ENCODE measurements at regions not wholly inside any gene's neighbourhood (a gene's known extent, or its start where the extent isn't known, plus 50 kb on each side); places are given as distances from the start of the nearest gene placed in this dataset.

DNA sequence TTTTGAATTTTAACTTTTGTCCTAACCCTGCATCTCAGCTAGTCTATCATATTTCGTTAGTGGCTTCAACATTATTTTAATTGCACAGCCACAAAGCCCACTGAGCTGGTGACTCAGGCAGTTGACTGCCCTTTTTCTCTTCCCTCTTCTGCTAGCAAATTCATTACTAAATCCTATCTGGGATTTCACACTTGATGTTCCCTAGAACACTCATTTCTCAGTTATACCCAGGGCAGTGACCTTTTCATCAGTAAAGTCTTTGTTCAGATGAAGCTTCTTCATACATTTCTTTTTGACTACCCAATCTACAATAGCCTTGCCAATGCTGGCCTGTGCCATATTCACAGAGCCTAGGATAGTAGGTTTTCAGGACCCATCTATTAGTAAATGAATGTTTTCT, 107.0 kb downstream of the ATXN7L3B start:
- Histone ChIP-seq H3K27ac (no peak overlapping the region), H3K36me3 (ENCODE audit: low read depth, missing control alignments) (no peaks in the 10 kb centered on the region), H3K9me3 (no peaks in the 10 kb centered on the region), H3K4me3 (no peak overlapping the region), H3K27me3 (no peaks in the 10 kb centered on the region), H3K4me1 (no peaks in the 10 kb centered on the region)
- no peak for TF ChIP-seq POLR2A (IDR thresholded peaks at IDR 0.05)
- TF ChIP-seq, protein P1, sequence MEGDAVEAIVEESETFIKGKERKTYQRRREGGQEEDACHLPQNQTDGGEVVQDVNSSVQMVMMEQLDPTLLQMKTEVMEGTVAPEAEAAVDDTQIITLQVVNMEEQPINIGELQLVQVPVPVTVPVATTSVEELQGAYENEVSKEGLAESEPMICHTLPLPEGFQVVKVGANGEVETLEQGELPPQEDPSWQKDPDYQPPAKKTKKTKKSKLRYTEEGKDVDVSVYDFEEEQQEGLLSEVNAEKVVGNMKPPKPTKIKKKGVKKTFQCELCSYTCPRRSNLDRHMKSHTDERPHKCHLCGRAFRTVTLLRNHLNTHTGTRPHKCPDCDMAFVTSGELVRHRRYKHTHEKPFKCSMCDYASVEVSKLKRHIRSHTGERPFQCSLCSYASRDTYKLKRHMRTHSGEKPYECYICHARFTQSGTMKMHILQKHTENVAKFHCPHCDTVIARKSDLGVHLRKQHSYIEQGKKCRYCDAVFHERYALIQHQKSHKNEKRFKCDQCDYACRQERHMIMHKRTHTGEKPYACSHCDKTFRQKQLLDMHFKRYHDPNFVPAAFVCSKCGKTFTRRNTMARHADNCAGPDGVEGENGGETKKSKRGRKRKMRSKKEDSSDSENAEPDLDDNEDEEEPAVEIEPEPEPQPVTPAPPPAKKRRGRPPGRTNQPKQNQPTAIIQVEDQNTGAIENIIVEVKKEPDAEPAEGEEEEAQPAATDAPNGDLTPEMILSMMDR (IDR thresholded peaks at IDR 0.05): no peak
- WGBS, 2 donors: 80 to 97% methylated on average over 1 of the region's 1 CpG
- no peak for DNase-seq
- intact Hi-C loops (cut with DNase I; ENCODE audit: low total_unique reads): no loop called here

DNA sequence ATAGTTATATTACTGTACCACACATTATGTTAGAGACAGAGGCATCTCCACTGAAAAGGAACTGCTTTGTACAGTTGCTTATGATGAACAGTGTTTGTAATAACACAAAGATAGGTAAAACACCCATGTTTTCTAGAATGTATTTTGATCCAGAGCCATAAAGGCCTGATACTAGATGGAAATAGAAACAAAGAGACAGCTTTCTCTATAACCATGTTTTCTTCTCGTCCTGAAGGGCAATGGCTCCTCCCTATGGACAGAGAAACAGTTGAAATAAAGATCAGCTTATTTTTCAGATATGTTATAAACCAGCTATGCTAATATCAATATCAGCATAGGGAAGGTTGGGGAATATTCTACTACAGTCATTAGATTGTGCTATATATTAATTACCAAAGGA, 109.2 kb downstream of the ATXN7L3B start:
- 18 to 23% methylated on average over 1 of the region's 1 CpG for WGBS, 2 donors
- Histone ChIP-seq H3K4me1 (no peaks in the 10 kb centered on the region), H3K27me3 (no peaks in the 10 kb centered on the region), H3K27ac (no peak overlapping the region), H3K9me3 (no peaks in the 10 kb centered on the region), H3K36me3 (ENCODE audit: low read depth, missing control alignments) (no peaks in the 10 kb centered on the region), H3K4me3 (no peak overlapping the region)
- TF ChIP-seq POLR2A (IDR thresholded peaks at IDR 0.05): no peak
- TF ChIP-seq, protein P1 (IDR thresholded peaks at IDR 0.05): no peak
- intact Hi-C loops (cut with DNase I; ENCODE audit: low total_unique reads): no loop called here
- no peak for DNase-seq

DNA sequence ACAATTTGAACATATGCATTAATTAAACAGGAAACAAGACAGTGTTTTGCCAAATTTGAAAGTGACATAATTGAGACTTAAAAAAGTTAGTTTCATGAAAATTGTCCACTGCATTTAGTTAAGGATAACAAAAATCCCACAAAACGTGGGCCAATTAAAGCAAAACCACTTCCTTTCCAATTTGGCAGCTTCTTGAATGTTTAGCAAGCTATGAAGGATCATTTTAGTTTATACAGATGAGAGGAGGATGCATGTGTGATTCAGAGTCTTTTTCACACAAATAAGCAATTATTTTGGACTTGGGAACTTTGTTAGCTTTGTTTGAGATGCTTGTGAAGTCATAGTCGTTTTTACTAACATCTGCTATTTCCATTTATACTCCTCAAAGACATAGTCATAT, 109.6 kb downstream of the ATXN7L3B start:
- no peak for DNase-seq
- H3K4me1 ChIP-seq: no peaks in the 10 kb centered on the region
- intact Hi-C loops (cut with DNase I; ENCODE audit: low total_unique reads): no loop called here
- H3K27ac ChIP-seq: no peak overlapping the region
- TF ChIP-seq POLR2A (IDR thresholded peaks at IDR 0.05): no peak
- TF ChIP-seq, protein P1 (IDR thresholded peaks at IDR 0.05): no peak
- 36% methylated on average over 2 of the region's 2 CpGs for WGBS, 2 donors
- no peaks in the 10 kb centered on the region for H3K27me3 ChIP-seq
- no peak overlapping the region for H3K4me3 ChIP-seq
- H3K36me3 ChIP-seq (ENCODE audit: low read depth, missing control alignments): no peaks in the 10 kb centered on the region
- no peaks in the 10 kb centered on the region for H3K9me3 ChIP-seq

DNA sequence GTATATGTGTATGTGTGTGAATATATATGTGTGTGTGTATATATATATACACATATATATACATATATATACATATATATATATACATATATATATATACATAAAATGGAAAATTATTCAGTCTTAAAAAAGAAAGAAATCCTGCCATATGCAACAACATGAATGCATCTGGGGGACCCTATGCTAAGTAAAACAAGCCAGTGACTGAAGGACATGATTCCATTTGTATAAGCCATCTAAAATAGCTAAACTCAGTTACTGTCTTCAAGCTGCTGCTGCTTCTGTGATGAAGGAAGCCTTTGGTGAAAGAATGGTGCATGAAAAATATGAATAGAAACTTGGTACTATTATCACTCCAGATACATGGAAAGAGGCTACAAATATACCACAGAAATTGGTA, 118.6 kb downstream of the ATXN7L3B start:
- no peak for DNase-seq
- no peaks in the 10 kb centered on the region for H3K4me1 ChIP-seq
- no peak for TF ChIP-seq POLR2A (IDR thresholded peaks at IDR 0.05)
- TF ChIP-seq, protein P1 (IDR thresholded peaks at IDR 0.05): no peak
- no peaks in the 10 kb centered on the region for H3K27me3 ChIP-seq
- intact Hi-C loops (cut with DNase I; ENCODE audit: low total_unique reads): no loop called here
- no peaks in the 10 kb centered on the region for H3K9me3 ChIP-seq
- no peak overlapping the region for H3K4me3 ChIP-seq
- H3K27ac ChIP-seq: no peak overlapping the region
- H3K36me3 ChIP-seq (ENCODE audit: low read depth, missing control alignments): no peaks in the 10 kb centered on the region

DNA sequence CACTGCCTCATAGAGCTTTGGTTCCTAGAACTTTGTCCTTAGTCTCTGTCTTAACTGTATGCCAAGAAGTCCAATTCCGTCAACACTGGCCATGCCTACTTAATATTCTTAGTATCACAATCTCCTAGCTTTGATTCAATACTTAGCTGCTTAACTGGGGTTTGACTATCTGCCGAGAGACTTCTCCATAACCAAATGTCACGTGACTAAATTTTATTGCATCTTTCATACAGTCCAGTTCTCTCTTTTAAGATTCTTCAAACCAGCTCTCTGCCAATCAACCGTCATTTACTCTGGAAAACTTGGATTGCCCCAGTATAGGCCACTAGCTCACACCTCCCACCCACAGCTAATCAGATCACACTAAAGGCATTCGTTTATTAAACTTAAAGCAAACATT, 122.8 kb downstream of the ATXN7L3B start:
- Histone ChIP-seq H3K27me3 (no peaks in the 10 kb centered on the region), H3K36me3 (ENCODE audit: low read depth, missing control alignments) (no peaks in the 10 kb centered on the region), H3K9me3 (no peaks in the 10 kb centered on the region), H3K4me3 (no peak overlapping the region), H3K4me1 (no peaks in the 10 kb centered on the region), H3K27ac (no peak overlapping the region)
- intact Hi-C loops (cut with DNase I; ENCODE audit: low total_unique reads): no loop called here
- no peak for DNase-seq
- WGBS, 2 donors: 81 to 86% methylated on average over 5 of the region's 5 CpGs
- TF ChIP-seq, protein P1 (IDR thresholded peaks at IDR 0.05): no peak
- TF ChIP-seq POLR2A (IDR thresholded peaks at IDR 0.05): no peak

Data from testis (tissue), 2 donors.